PC-9 (cell line): ENCODE measurements at regions not wholly inside any gene's neighbourhood (a gene's known extent, or its start where the extent isn't known, plus 50 kb on each side); places are given as distances from the start of the nearest gene placed in this dataset.

Source experiments
- BruUV-seq: library from RNA; stranded (reverse); fragments of 400-500 nt; replicated peaks from 2 replicates; lab custom pipeline; 2021; lab: Mats Ljungman, UMichigan
- CTCF ChIA-PET: fragments of 300-600 bp; sonication (Branson Sonifier 250); formaldehyde crosslinking; loops from one replicate; lab custom pipeline; 2022; ENCODE audit warnings: antibody characterized with exemption; lab: Charles Lee
- POLR2A ChIA-PET: fragments of 300-600 bp; sonication (Branson Sonifier 250); formaldehyde crosslinking; loops from one replicate; lab custom pipeline; 2022; ENCODE audit warnings: antibody characterized with exemption; ENCODE audit not compliant: unreplicated experiment; lab: Charles Lee
- DNase-seq, 2 experiments: peaks; one replicate each; pipeline versions ENCODE4 v3.0.0 to v3.0.0-alpha.2; 2015 to 2022; ENCODE audit warnings: mixed read lengths in 1 of 2
- H2AFZ ChIP-seq: fragments of 200-600 bp; sonication (generic); 2 replicates; pipeline ENCODE4 v1.8.1; 2017; ENCODE audit warnings: antibody characterized with exemption
- H3F3A ChIP-seq: fragments of 200-600 bp; sonication (generic); 2 replicates; pipeline ENCODE4 v1.8.1; 2017; ENCODE audit warnings: antibody characterized with exemption, mild to moderate bottlenecking, low read depth; ENCODE audit not compliant: insufficient read depth
- H3K27ac ChIP-seq: fragments of 200-600 bp; sonication (generic); 2 replicates; pipeline ENCODE4 v1.6.1; 2016; ENCODE audit warnings: mixed run types
- H3K27me3 ChIP-seq: fragments of 200-600 bp; sonication (generic); 2 replicates; pipeline ENCODE4 v1.6.1; 2016; ENCODE audit warnings: low read depth, mixed run types; ENCODE audit not compliant: insufficient read depth
- H3K36me3 ChIP-seq: fragments of 200-600 bp; sonication (generic); 2 replicates; pipeline ENCODE4 v1.6.1; 2016; ENCODE audit warnings: low read depth, mixed run types
- H3K4me1 ChIP-seq: fragments of 200-600 bp; sonication (generic); replicated peaks from 2 replicates; pipeline ENCODE4 v1.6.1; 2016; ENCODE audit warnings: mixed run types; ENCODE audit not compliant: insufficient read depth
- H3K4me2 ChIP-seq: fragments of 200-600 bp; sonication (generic); 2 replicates; pipeline ENCODE4 v1.6.1; 2017; ENCODE audit warnings: mixed run types
- H3K4me3 ChIP-seq: fragments of 200-600 bp; sonication (generic); 2 replicates; pipeline ENCODE4 v1.6.1; 2016; ENCODE audit warnings: mixed run types
- H3K79me2 ChIP-seq: fragments of 200-600 bp; sonication (generic); 2 replicates; pipeline ENCODE4 v1.6.1; 2017; ENCODE audit warnings: low read depth, mixed run types
- H3K9me2 ChIP-seq: fragments of 200-600 bp; sonication (generic); 2 replicates; pipeline ENCODE4 v1.8.1; 2017; ENCODE audit warnings: mild to moderate bottlenecking; ENCODE audit not compliant: insufficient read depth
- H3K9me3 ChIP-seq: fragments of 200-600 bp; sonication (generic); 2 replicates; pipeline ENCODE4 v1.8.1; 2016; ENCODE audit warnings: low read depth; ENCODE audit not compliant: insufficient read depth
- H4K20me1 ChIP-seq: fragments of 200-600 bp; sonication (generic); 2 replicates; pipeline ENCODE4 v1.8.1; 2017; ENCODE audit not compliant: insufficient read depth
- CTCF ChIP-seq: fragments of 200-600 bp; sonication (generic); conservative IDR thresholded peaks from 2 replicates; pipeline ENCODE4 v1.6.1; 2017; ENCODE audit warnings: mixed run types, antibody characterized with exemption, mild to moderate bottlenecking, moderate library complexity
- EZH2 ChIP-seq: fragments of 200-600 bp; sonication (generic); IDR thresholded peaks from 2 replicates; pipeline ENCODE4 v1.8.0; 2017; ENCODE audit warnings: antibody characterized with exemption, low read depth
- intact Hi-C: fragments of 100-400 bp; cut with micrococcal nuclease; formaldehyde crosslinking; loops from one replicate; pipeline ENCODE4 v1.10.0; 2022; ENCODE audit not compliant: unreplicated experiment

GRCh38 chr11:80103142-80103859 is 662.5 kb upstream of the TENM4 start:
- DNase-seq: peak; percentile 6 to 64
- no peaks in the 10 kb centered on the region; the same call in 1 of the 2 replicates for H3K9me2 ChIP-seq
- ChIA-PET POLR2A (interaction anchor here (0.7 kb wide), 1 partner anchor 92 kb away, joined by 3 read pairs; no protein-coding TSS in a partner anchor), CTCF (no interaction called here)
- no peaks in the 10 kb centered on the region for H3F3A ChIP-seq
- no peak overlapping the region for H3K4me3 ChIP-seq
- H3K27ac ChIP-seq: no peak overlapping the region
- no peak overlapping the region for H3K4me2 ChIP-seq
- H3K9me3 ChIP-seq: no peaks in the 10 kb centered on the region
- no peaks in the 10 kb centered on the region for H3K27me3 ChIP-seq
- TF ChIP-seq CTCF (no peak), EZH2 (no peak)
- no peaks in the 10 kb centered on the region for H3K36me3 ChIP-seq
- no peaks in the 10 kb centered on the region for H3K4me1 ChIP-seq
- no peak overlapping the region for H2AFZ ChIP-seq
- intact Hi-C loops: no loop called here
- BruUV-seq: no TSS peak
- H3K79me2 ChIP-seq: no peaks in the 10 kb centered on the region
- no peaks in the 10 kb centered on the region for H4K20me1 ChIP-seq

GRCh38 chr11:80097146-80097545 is 656.3 kb upstream of the TENM4 start:
- H3K79me2 ChIP-seq: no peaks in the 10 kb centered on the region
- H2AFZ ChIP-seq: no peak overlapping the region
- TF ChIP-seq EZH2 (no peak), CTCF (no peak)
- no peaks in the 10 kb centered on the region for H3K27me3 ChIP-seq
- CTCF ChIA-PET: no interaction called here
- POLR2A ChIA-PET: interaction anchor here (0.6 kb wide), 2 partner anchors 69 to 541 kb away, joined by 3 read pairs; no protein-coding TSS in a partner anchor
- H3K9me3 ChIP-seq: no peaks in the 10 kb centered on the region
- H3K27ac ChIP-seq: no peak overlapping the region
- no peaks in the 10 kb centered on the region for H3F3A ChIP-seq
- H4K20me1 ChIP-seq: no peaks in the 10 kb centered on the region
- no peaks in the 10 kb centered on the region for H3K36me3 ChIP-seq
- H3K4me1 ChIP-seq: no peaks in the 10 kb centered on the region
- intact Hi-C loops: no loop called here
- peak in 1 of 2 experiments; percentile 29 for DNase-seq
- H3K4me2 ChIP-seq: no peak overlapping the region
- TSS peak; percentile 50 for BruUV-seq
- H3K4me3 ChIP-seq: no peak overlapping the region
- H3K9me2 ChIP-seq: no peaks in the 10 kb centered on the region

- H3K36me3 ChIP-seq: no peaks in the 10 kb centered on the region
- POLR2A ChIA-PET: interaction anchor here (0.6 kb wide), 1 partner anchor 69 kb away, joined by 3 read pairs; no protein-coding TSS in a partner anchor
- TF ChIP-seq CTCF: no peak
- TF ChIP-seq EZH2: no peak
- intact Hi-C loops: loop anchor here (1.0 kb wide), 1 partner anchor 13 kb away; no protein-coding TSS in a partner anchor
- no peaks in the 10 kb centered on the region for H3K27me3 ChIP-seq
- H3K27ac ChIP-seq: no peak overlapping the region
- no peaks in the 10 kb centered on the region for H3K9me2 ChIP-seq
- no peak overlapping the region for H2AFZ ChIP-seq
- H3F3A ChIP-seq: no peaks in the 10 kb centered on the region
- H3K4me2 ChIP-seq: no peak overlapping the region
- no TSS peak for BruUV-seq
- CTCF ChIA-PET: no interaction called here
- no peaks in the 10 kb centered on the region for H4K20me1 ChIP-seq
- no peak overlapping the region for H3K4me3 ChIP-seq
- DNase-seq: peak in 1 of 2 experiments; percentile 72
- H3K9me3 ChIP-seq: no peaks in the 10 kb centered on the region
- no peaks in the 10 kb centered on the region for H3K4me1 ChIP-seq
- no peaks in the 10 kb centered on the region for H3K79me2 ChIP-seq
Observed at GRCh38 chr11:80096736-80097135, 655.9 kb upstream of the TENM4 start.
